Activated T-helper 2 cell treated with anti-CD3 and anti-CD28 coated beads, Interferon-gamma antibody, Interleukin-2, Interleukin-4, amounts not matched to agents 10 μg/mL and 5 μg/mL and 100 μg/mL, durations not matched to agents 14 hours and 24 hours and 36 hours (primary cell): ENCODE measurements at regions not wholly inside any gene's neighbourhood (a gene's known extent, or its start where the extent isn't known, plus 50 kb on each side); places are given as distances from the start of the nearest gene placed in this dataset.
"Not testable (repeated sequence)": the region's sequence is repeated elsewhere in the genome, so short reads cannot be mapped to it uniquely, and the experiment has no call there.

Experiments
- DNase-seq: peaks from one replicate; pipeline ENCODE4 v3.0.0; 2021; ENCODE audit warnings: low spot score
- H3K27ac Mint-ChIP-seq: one replicate; pipeline ENCODE4 v1.8.0; 2021; ENCODE audit warnings: mixed read lengths
- H3K27me3 Mint-ChIP-seq: one replicate; pipeline ENCODE4 v1.8.0; 2021; ENCODE audit warnings: low read depth, mixed read lengths
- H3K36me3 Mint-ChIP-seq: one replicate; pipeline ENCODE4 v1.8.0; 2021; ENCODE audit warnings: low read depth, mixed read lengths
- H3K4me1 Mint-ChIP-seq: one replicate; pipeline ENCODE4 v1.8.0; 2021; ENCODE audit warnings: low read depth, mixed read lengths
- H3K4me3 Mint-ChIP-seq: one replicate; pipeline ENCODE4 v1.8.0; 2021; ENCODE audit warnings: low read depth, mild to moderate bottlenecking, moderate library complexity, mixed read lengths
- H3K9me3 Mint-ChIP-seq: one replicate; pipeline ENCODE4 v1.8.0; 2021; ENCODE audit warnings: mixed read lengths
- intact Hi-C: fragments of 100-400 bp; cut with micrococcal nuclease; formaldehyde crosslinking; loops from one replicate; pipeline ENCODE4 v1.15.1; 2023

GRCh38 chr4:31190671-31191070, 470.5 kb downstream of the PCDH7 start:
- Mint-ChIP-seq H3K4me1 (no peaks in the 10 kb centered on the region), H3K36me3 (no peaks in the 10 kb centered on the region), H3K4me3 (no peak overlapping the region), H3K27me3 (no peaks in the 10 kb centered on the region), H3K27ac (no peak overlapping the region), H3K9me3 (peaks cover 37% of the 10 kb centered on the region)
- DNase-seq, result no peak
- intact Hi-C loops, result no loop called here

- no peaks in the 10 kb centered on the region for H3K27me3 Mint-ChIP-seq
- intact Hi-C loops, result no loop called here
- DNase-seq, result no peak
- H3K27ac Mint-ChIP-seq, result no peak overlapping the region
- no peak overlapping the region for H3K4me3 Mint-ChIP-seq
- no peaks in the 10 kb centered on the region for H3K36me3 Mint-ChIP-seq
- no peaks in the 10 kb centered on the region for H3K4me1 Mint-ChIP-seq
- peaks cover 36% of the 10 kb centered on the region for H3K9me3 Mint-ChIP-seq
These were observed 472.2 kb downstream of the PCDH7 start for GRCh38 chr4:31192341-31192740.

- intact Hi-C loops, result no loop called here
- Mint-ChIP-seq H3K36me3 (no peaks in the 10 kb centered on the region), H3K27ac (no peak overlapping the region), H3K4me3 (no peak overlapping the region), H3K27me3 (no peaks in the 10 kb centered on the region), H3K9me3 (peaks cover 39% of the 10 kb centered on the region), H3K4me1 (no peaks in the 10 kb centered on the region)
- DNase-seq, result no peak
These were observed 473.4 kb downstream of the PCDH7 start for GRCh38 chr4:31193521-31193920.

GRCh38 chr4:31194823-31195222, 474.7 kb downstream of the PCDH7 start:
- Mint-ChIP-seq H3K27ac (no peak overlapping the region), H3K27me3 (no peaks in the 10 kb centered on the region), H3K9me3 (peaks cover 43% of the 10 kb centered on the region), H3K36me3 (no peaks in the 10 kb centered on the region), H3K4me3 (no peak overlapping the region), H3K4me1 (no peaks in the 10 kb centered on the region)
- no peak for DNase-seq
- intact Hi-C loops, result no loop called here

- DNase-seq, result no peak
- Mint-ChIP-seq H3K27ac (no peak overlapping the region), H3K9me3 (peaks cover 50% of the 10 kb centered on the region), H3K4me3 (no peak overlapping the region), H3K36me3 (no peaks in the 10 kb centered on the region), H3K27me3 (no peaks in the 10 kb centered on the region), H3K4me1 (no peaks in the 10 kb centered on the region)
- intact Hi-C loops, result no loop called here
These were observed 479.5 kb downstream of the PCDH7 start for GRCh38 chr4:31199644-31200043.

GRCh38 chr4:31202054-31202453, 481.9 kb downstream of the PCDH7 start:
- H3K4me1 Mint-ChIP-seq, result not testable (repeated sequence)

GRCh38 chr4:31204874-31205273, 484.7 kb downstream of the PCDH7 start:
- H3K9me3 Mint-ChIP-seq, result peaks cover 31% of the 10 kb centered on the region
- no peaks in the 10 kb centered on the region for H3K27me3 Mint-ChIP-seq
- H3K4me1 Mint-ChIP-seq, result no peaks in the 10 kb centered on the region
- DNase-seq, result no peak
- no peak overlapping the region for H3K4me3 Mint-ChIP-seq
- H3K27ac Mint-ChIP-seq, result no peak overlapping the region
- intact Hi-C loops, result no loop called here
- no peaks in the 10 kb centered on the region for H3K36me3 Mint-ChIP-seq

More at GRCh38 chr4:31202054-31202453, 481.9 kb downstream of the PCDH7 start:
- H3K36me3 Mint-ChIP-seq, DNase-seq, H3K27me3 Mint-ChIP-seq, intact Hi-C loops, H3K27ac Mint-ChIP-seq, H3K4me3 Mint-ChIP-seq: not testable (repeated sequence)
- peaks cover 37% of the 10 kb centered on the region for H3K9me3 Mint-ChIP-seq

- H3K27me3 Mint-ChIP-seq, result no peaks in the 10 kb centered on the region
- H3K36me3 Mint-ChIP-seq, result no peaks in the 10 kb centered on the region
- H3K9me3 Mint-ChIP-seq, result peaks cover 7% of the 10 kb centered on the region
- H3K4me1 Mint-ChIP-seq, result no peaks in the 10 kb centered on the region
- DNase-seq, result no peak
- no peak overlapping the region for H3K27ac Mint-ChIP-seq
- intact Hi-C loops, result no loop called here
- no peak overlapping the region for H3K4me3 Mint-ChIP-seq
These were observed 500.8 kb downstream of the PCDH7 start for GRCh38 chr4:31220921-31221320.

- H3K27me3 Mint-ChIP-seq, result no peaks in the 10 kb centered on the region
- no peak overlapping the region for H3K27ac Mint-ChIP-seq
- peaks cover 13% of the 10 kb centered on the region for H3K9me3 Mint-ChIP-seq
- intact Hi-C loops, result no loop called here
- H3K4me3 Mint-ChIP-seq, result no peak overlapping the region
- no peaks in the 10 kb centered on the region for H3K4me1 Mint-ChIP-seq
- no peaks in the 10 kb centered on the region for H3K36me3 Mint-ChIP-seq
- no peak for DNase-seq
These were observed 507.9 kb downstream of the PCDH7 start for GRCh38 chr4:31228068-31228467.

GRCh38 chr4:31230594-31230993, 510.4 kb downstream of the PCDH7 start:
- intact Hi-C loops, result no loop called here
- H3K36me3 Mint-ChIP-seq, result no peaks in the 10 kb centered on the region
- H3K27me3 Mint-ChIP-seq, result no peaks in the 10 kb centered on the region

GRCh38 chr4:31234494-31234893, 514.3 kb downstream of the PCDH7 start:
- no peak for DNase-seq
- peaks cover 21% of the 10 kb centered on the region for H3K9me3 Mint-ChIP-seq
- no peaks in the 10 kb centered on the region for H3K27me3 Mint-ChIP-seq
- no peaks in the 10 kb centered on the region for H3K36me3 Mint-ChIP-seq
- no peak overlapping the region for H3K27ac Mint-ChIP-seq
- H3K4me3 Mint-ChIP-seq, result no peak overlapping the region
- no peaks in the 10 kb centered on the region for H3K4me1 Mint-ChIP-seq
- intact Hi-C loops, result no loop called here

More at GRCh38 chr4:31230594-31230993, 510.4 kb downstream of the PCDH7 start:
- DNase-seq, result no peak
- H3K9me3 Mint-ChIP-seq, result peaks cover 16% of the 10 kb centered on the region
- no peak overlapping the region for H3K4me3 Mint-ChIP-seq
- H3K27ac Mint-ChIP-seq, result no peak overlapping the region
- H3K4me1 Mint-ChIP-seq, result no peaks in the 10 kb centered on the region

- Mint-ChIP-seq H3K4me3 (no peak overlapping the region), H3K9me3 (peaks cover 21% of the 10 kb centered on the region)
- no peak for DNase-seq
These were observed 514.7 kb downstream of the PCDH7 start for GRCh38 chr4:31234901-31235300.

GRCh38 chr4:31236020-31236638, 516.0 kb downstream of the PCDH7 start:
- no peak for DNase-seq
- Mint-ChIP-seq H3K27me3 (no peaks in the 10 kb centered on the region), H3K36me3 (no peaks in the 10 kb centered on the region), H3K9me3 (peaks cover 21% of the 10 kb centered on the region), H3K27ac (no peak overlapping the region), H3K4me1 (no peaks in the 10 kb centered on the region), H3K4me3 (no peak overlapping the region)
- intact Hi-C loops, result no loop called here

More at GRCh38 chr4:31234901-31235300, 514.7 kb downstream of the PCDH7 start:
- no peaks in the 10 kb centered on the region for H3K4me1 Mint-ChIP-seq
- no peaks in the 10 kb centered on the region for H3K36me3 Mint-ChIP-seq
- no peaks in the 10 kb centered on the region for H3K27me3 Mint-ChIP-seq
- intact Hi-C loops, result no loop called here
- H3K27ac Mint-ChIP-seq, result no peak overlapping the region
